CD4-positive, alpha-beta memory T cell (primary cell): ENCODE measurements at regions not wholly inside any gene's neighbourhood (a gene's known extent, or its start where the extent isn't known, plus 50 kb on each side); places are given as distances from the start of the nearest gene placed in this dataset.
"Not testable (repeated sequence)": the region's sequence is repeated elsewhere in the genome, so short reads cannot be mapped to it uniquely, and the experiment has no call there.

Experiments used
- CTCF ChIA-PET: fragments of 350-600 bp; sonication (Branson Sonifier 250); formaldehyde crosslinking; loops from one replicate; lab custom pipeline; 2021; ENCODE audit warnings: inconsistent platforms; ENCODE audit not compliant: partially characterized antibody; lab: Charles Lee
- POLR2A ChIA-PET: fragments of 350-600 bp; sonication (Branson Sonifier 250); formaldehyde crosslinking; loops from one replicate; lab custom pipeline; 2021; ENCODE audit not compliant: partially characterized antibody; lab: Charles Lee
- DNase-seq, 5 donors: peaks; one replicate each; pipeline versions ENCODE4 v3.0.0 to v3.0.0-alpha.2; 2020 to 2022; ENCODE audit warnings: mixed read lengths in 1 of 5
- H3K27ac ChIP-seq: one replicate; pipeline ENCODE4 v1.7.0; 2013; ENCODE audit warnings: low read depth, low read length
- H3K27me3 ChIP-seq: 2 replicates; pipeline ENCODE4 v1.7.0; 2013; ENCODE audit warnings: mild to moderate bottlenecking, low read length, moderate library complexity; ENCODE audit not compliant: insufficient read depth
- H3K36me3 ChIP-seq: 2 replicates; pipeline ENCODE4 v1.7.0; 2013; ENCODE audit warnings: mild to moderate bottlenecking, low read length, moderate library complexity; ENCODE audit not compliant: insufficient read depth
- H3K4me1 ChIP-seq: 2 replicates; pipeline ENCODE4 v1.7.0; 2013; ENCODE audit warnings: mild to moderate bottlenecking, low read length, moderate library complexity; ENCODE audit not compliant: insufficient read depth
- H3K4me3 ChIP-seq, 2 donors: one replicate each; pipeline ENCODE4 v1.7.0; 2013; ENCODE audit warnings: low read length in 2 of 2, mild to moderate bottlenecking in 1 of 2
- H3K9me3 ChIP-seq, 2 donors: one replicate each; pipeline ENCODE4 v1.7.0; 2013; ENCODE audit warnings: low read length in 2 of 2, control low read depth in 1 of 2; ENCODE audit not compliant: control insufficient read depth in 1 of 2
- H3K27ac Mint-ChIP-seq, 7 donors: one replicate each; pipeline ENCODE4 v1.8.0; 2020 to 2021; ENCODE audit warnings: mixed read lengths in 7 of 7, mild to moderate bottlenecking in 6 of 7, inconsistent platforms in 3 of 7, moderate library complexity in 3 of 7
- H3K27me3 Mint-ChIP-seq, 2 donors: one replicate each; pipeline ENCODE4 v1.8.0; 2020 to 2021; ENCODE audit warnings: mixed read lengths in 2 of 2
- H3K36me3 Mint-ChIP-seq, 2 donors: one replicate each; pipeline ENCODE4 v1.8.0; 2020 to 2021; ENCODE audit warnings: mixed read lengths in 2 of 2, inconsistent platforms in 1 of 2, mild to moderate bottlenecking in 1 of 2
- H3K4me1 Mint-ChIP-seq, 4 donors: one replicate each; pipeline ENCODE4 v1.8.0; 2020 to 2021; ENCODE audit warnings: mixed read lengths in 4 of 4, mild to moderate bottlenecking in 1 of 4
- H3K4me3 Mint-ChIP-seq, 8 donors: one replicate each; pipeline ENCODE4 v1.8.0; 2020 to 2021; ENCODE audit warnings: mixed read lengths in 8 of 8, mild to moderate bottlenecking in 7 of 8, moderate library complexity in 6 of 8, inconsistent platforms in 3 of 8
- H3K9me3 Mint-ChIP-seq, 8 donors: one replicate each; pipeline ENCODE4 v1.8.0; 2020 to 2021; ENCODE audit warnings: mixed read lengths in 8 of 8, mild to moderate bottlenecking in 5 of 8, inconsistent platforms in 3 of 8, moderate library complexity in 1 of 8
- intact Hi-C: fragments of 100-400 bp; cut with micrococcal nuclease; formaldehyde crosslinking; loops from one replicate; pipeline ENCODE4 v1.15.1; 2023

- Histone ChIP-seq H3K36me3 (no peaks in the 10 kb centered on the region), H3K9me3 (no peaks in the 10 kb centered on the region), H3K27ac (no peak overlapping the region), H3K4me3 (no peak overlapping the region), H3K27me3 (no peaks in the 10 kb centered on the region), H3K4me1 (no peaks in the 10 kb centered on the region)
- no peak for DNase-seq
- no peaks in the 10 kb centered on the region for H3K9me3 Mint-ChIP-seq
- intact Hi-C loops = no loop called here
- POLR2A ChIA-PET = no interaction called here
- H3K36me3 Mint-ChIP-seq = no peaks in the 10 kb centered on the region
- no peaks in the 10 kb centered on the region for H3K4me1 Mint-ChIP-seq
- H3K4me3 Mint-ChIP-seq = no peak overlapping the region
- H3K27ac Mint-ChIP-seq = no peak overlapping the region
- CTCF ChIA-PET = no interaction called here
- peaks cover 15% of the 10 kb centered on the region in 2 donors for H3K27me3 Mint-ChIP-seq
Measured at GRCh38 chr10:6786579-6787031, 206.5 kb upstream of the PRKCQ start.

DNA sequence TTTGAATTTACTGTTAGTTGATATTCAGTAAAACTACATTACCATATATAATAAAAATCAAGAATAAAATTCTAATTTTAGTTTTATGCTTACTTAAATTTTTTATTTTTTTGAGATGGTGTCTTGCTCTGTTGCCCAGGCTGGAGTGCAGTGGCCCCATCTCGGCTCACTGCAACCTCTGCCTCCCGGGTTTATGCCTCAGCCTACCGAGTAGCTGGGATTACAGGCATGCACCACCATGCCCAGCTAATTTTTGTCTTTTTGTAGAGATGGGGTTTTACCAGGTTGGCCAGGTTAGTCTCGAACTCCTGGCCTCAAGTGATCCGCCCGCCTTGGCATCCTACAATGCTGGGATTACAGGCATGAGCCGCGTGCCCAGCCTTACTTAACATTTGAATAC is 204.4 kb upstream of the PRKCQ start:
- H3K9me3 Mint-ChIP-seq, H3K4me3 Mint-ChIP-seq, H3K9me3 ChIP-seq, POLR2A ChIA-PET, H3K36me3 Mint-ChIP-seq, H3K27ac Mint-ChIP-seq, intact Hi-C loops, H3K4me3 ChIP-seq, H3K27me3 ChIP-seq, DNase-seq, H3K4me1 Mint-ChIP-seq, H3K36me3 ChIP-seq, CTCF ChIA-PET, H3K27ac ChIP-seq, H3K4me1 ChIP-seq: not testable (repeated sequence)
- peaks cover 23 to 25% of the 10 kb centered on the region in 2 donors for H3K27me3 Mint-ChIP-seq

GRCh38 chr10:6783471-6783870 is 203.4 kb upstream of the PRKCQ start:
- H3K9me3 ChIP-seq = no peaks in the 10 kb centered on the region
- H3K36me3 ChIP-seq = no peaks in the 10 kb centered on the region
- H3K4me3 Mint-ChIP-seq = no peak overlapping the region
- H3K27me3 ChIP-seq = no peaks in the 10 kb centered on the region
- H3K27ac Mint-ChIP-seq = no peak overlapping the region
- H3K4me1 Mint-ChIP-seq = no peaks in the 10 kb centered on the region
- peaks cover 17 to 25% of the 10 kb centered on the region in 2 donors for H3K27me3 Mint-ChIP-seq
- H3K4me1 ChIP-seq = no peaks in the 10 kb centered on the region
- no peak for DNase-seq
- H3K36me3 Mint-ChIP-seq = no peaks in the 10 kb centered on the region
- no peak overlapping the region for H3K27ac ChIP-seq
- no peaks in the 10 kb centered on the region for H3K9me3 Mint-ChIP-seq
- intact Hi-C loops = no loop called here
- CTCF ChIA-PET = no interaction called here
- H3K4me3 ChIP-seq = no peak overlapping the region
- POLR2A ChIA-PET = interaction anchor here (0.6 kb wide), 1 partner anchor 68 kb away, joined by 3 read pairs; no protein-coding TSS in a partner anchor

- no peak overlapping the region for H3K27ac ChIP-seq
- no peaks in the 10 kb centered on the region for H3K27me3 ChIP-seq
- peaks cover 22 to 33% of the 10 kb centered on the region in 2 donors for H3K27me3 Mint-ChIP-seq
- no peak overlapping the region for H3K27ac Mint-ChIP-seq
- ChIA-PET CTCF (no interaction called here), POLR2A (no interaction called here)
- H3K4me3 ChIP-seq = no peak overlapping the region
- no peak for DNase-seq
- H3K9me3 Mint-ChIP-seq = peaks cover 0 to 6% (median 0%) of the 10 kb centered on the region in 8 donors
- H3K36me3 ChIP-seq = no peaks in the 10 kb centered on the region
- H3K9me3 ChIP-seq = no peaks in the 10 kb centered on the region
- intact Hi-C loops = no loop called here
- H3K4me3 Mint-ChIP-seq = no peak overlapping the region
- H3K4me1 Mint-ChIP-seq = no peaks in the 10 kb centered on the region
- H3K36me3 Mint-ChIP-seq = no peaks in the 10 kb centered on the region
- H3K4me1 ChIP-seq = no peaks in the 10 kb centered on the region
Measured at GRCh38 chr10:6782378-6782777, 202.3 kb upstream of the PRKCQ start.

- no peak overlapping the region for H3K27ac Mint-ChIP-seq
- no peaks in the 10 kb centered on the region for H3K9me3 ChIP-seq
- no peaks in the 10 kb centered on the region for H3K4me1 ChIP-seq
- H3K27me3 ChIP-seq = no peaks in the 10 kb centered on the region
- H3K9me3 Mint-ChIP-seq = peaks cover 0 to 6% (median 0%) of the 10 kb centered on the region in 8 donors
- H3K36me3 ChIP-seq = no peaks in the 10 kb centered on the region
- intact Hi-C loops = no loop called here
- DNase-seq = no peak
- no peak overlapping the region for H3K4me3 ChIP-seq
- H3K36me3 Mint-ChIP-seq = no peaks in the 10 kb centered on the region
- peaks cover 29 to 38% of the 10 kb centered on the region in 2 donors for H3K27me3 Mint-ChIP-seq
- no peaks in the 10 kb centered on the region for H3K4me1 Mint-ChIP-seq
- H3K4me3 Mint-ChIP-seq = no peak overlapping the region
- no peak overlapping the region for H3K27ac ChIP-seq
- ChIA-PET POLR2A (no interaction called here), CTCF (no interaction called here)
Measured at GRCh38 chr10:6781133-6781770, 201.2 kb upstream of the PRKCQ start.

DNA sequence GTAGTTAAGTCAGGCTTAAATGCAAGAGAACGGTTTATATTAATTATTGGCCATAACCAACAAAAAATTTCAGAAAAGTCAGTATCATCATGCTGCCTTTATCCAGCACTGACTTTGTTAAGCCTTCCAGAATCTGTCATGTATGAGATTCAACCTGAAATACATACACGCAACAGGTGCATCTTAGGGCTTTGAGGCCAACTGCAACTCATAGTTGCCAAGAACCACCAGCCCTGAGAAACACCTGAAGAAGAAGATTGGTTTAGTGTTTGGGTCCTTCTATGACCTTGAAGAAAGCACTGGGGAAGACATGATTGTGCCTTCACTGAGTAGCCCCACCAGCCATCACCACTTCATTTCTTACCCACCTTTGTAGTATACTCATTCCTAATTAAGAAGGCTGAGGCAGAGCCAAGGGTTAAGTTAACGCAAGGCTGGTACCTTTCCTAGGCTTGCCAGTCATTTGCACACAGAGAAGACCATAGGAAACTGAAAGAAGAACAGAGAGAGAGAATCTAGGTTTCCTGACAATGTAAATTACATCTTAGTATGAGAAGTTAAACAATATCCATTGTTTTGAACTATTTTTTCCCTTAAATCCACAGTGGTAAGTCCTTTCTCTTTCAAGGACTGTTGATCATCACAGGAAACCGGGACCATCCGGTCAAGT is 200.1 kb upstream of the PRKCQ start:
- Mint-ChIP-seq H3K36me3 (no peaks in the 10 kb centered on the region), H3K4me1 (no peaks in the 10 kb centered on the region), H3K27me3 (peaks cover 35 to 45% of the 10 kb centered on the region in 2 donors), H3K9me3 (peaks cover 0 to 6% (median 0%) of the 10 kb centered on the region in 8 donors), H3K4me3 (no peak overlapping the region), H3K27ac (no peak overlapping the region)
- intact Hi-C loops = no loop called here
- H3K27me3 ChIP-seq = no peaks in the 10 kb centered on the region
- CTCF ChIA-PET = no interaction called here
- H3K36me3 ChIP-seq = no peaks in the 10 kb centered on the region
- no peak for DNase-seq
- H3K9me3 ChIP-seq = no peaks in the 10 kb centered on the region
- no peak overlapping the region for H3K27ac ChIP-seq
- no peak overlapping the region for H3K4me3 ChIP-seq
- POLR2A ChIA-PET = no interaction called here
- H3K4me1 ChIP-seq = no peaks in the 10 kb centered on the region

GRCh38 chr10:6778992-6779701 is 199.1 kb upstream of the PRKCQ start:
- peaks cover 35 to 47% of the 10 kb centered on the region in 2 donors for H3K27me3 Mint-ChIP-seq
- Histone ChIP-seq H3K36me3 (no peaks in the 10 kb centered on the region), H3K9me3 (no peaks in the 10 kb centered on the region), H3K4me1 (no peaks in the 10 kb centered on the region), H3K4me3 (no peak overlapping the region), H3K27ac (no peak overlapping the region), H3K27me3 (no peaks in the 10 kb centered on the region)
- H3K9me3 Mint-ChIP-seq = peaks cover 0 to 6% (median 0%) of the 10 kb centered on the region in 8 donors
- intact Hi-C loops = no loop called here
- ChIA-PET POLR2A (no interaction called here), CTCF (no interaction called here)
- no peaks in the 10 kb centered on the region for H3K36me3 Mint-ChIP-seq
- no peaks in the 10 kb centered on the region for H3K4me1 Mint-ChIP-seq
- no peak for DNase-seq
- H3K4me3 Mint-ChIP-seq = no peak overlapping the region
- H3K27ac Mint-ChIP-seq = no peak overlapping the region
